Ectodermal cell (in vitro differentiated cells): ENCODE measurements at regions not wholly inside any gene's neighbourhood (a gene's known extent, or its start where the extent isn't known, plus 50 kb on each side); places are given as distances from the start of the nearest gene placed in this dataset.

Experiments
- H3K27ac ChIP-seq: 2 replicates; pipeline ENCODE4 v1.7.0; 2013; ENCODE audit warnings: mild to moderate bottlenecking, low read depth, low read length; ENCODE audit not compliant: insufficient read depth, poor library complexity, severe bottlenecking
- H3K27me3 ChIP-seq: 2 replicates; pipeline ENCODE4 v1.7.0; 2013; ENCODE audit warnings: mild to moderate bottlenecking, low read length; ENCODE audit not compliant: insufficient read depth, control insufficient read depth, poor library complexity, severe bottlenecking
- H3K36me3 ChIP-seq: one replicate; pipeline ENCODE4 v1.7.0; 2013; ENCODE audit warnings: low read length; ENCODE audit not compliant: control insufficient read depth, insufficient read depth
- H3K4me1 ChIP-seq: one replicate; pipeline ENCODE4 v1.7.0; 2013; ENCODE audit warnings: low read length; ENCODE audit not compliant: control insufficient read depth, insufficient read depth
- H3K4me3 ChIP-seq: 2 replicates; pipeline ENCODE4 v1.7.0; 2013; ENCODE audit warnings: low read depth, low read length, control low read depth; ENCODE audit not compliant: insufficient read depth
- H3K9me3 ChIP-seq: 2 replicates; pipeline ENCODE4 v1.7.0; 2013; ENCODE audit warnings: mild to moderate bottlenecking, low read length, moderate library complexity; ENCODE audit not compliant: control insufficient read depth
- WGBS, 2 experiments: methylation state at CpG; one replicate each; pipeline ENCODE4 v1.1.7; 2013; ENCODE audit warnings: missing lambda C conversion rate in 2 of 2; 5-methylcytosine and 5-hydroxymethylcytosine counted together

DNA sequence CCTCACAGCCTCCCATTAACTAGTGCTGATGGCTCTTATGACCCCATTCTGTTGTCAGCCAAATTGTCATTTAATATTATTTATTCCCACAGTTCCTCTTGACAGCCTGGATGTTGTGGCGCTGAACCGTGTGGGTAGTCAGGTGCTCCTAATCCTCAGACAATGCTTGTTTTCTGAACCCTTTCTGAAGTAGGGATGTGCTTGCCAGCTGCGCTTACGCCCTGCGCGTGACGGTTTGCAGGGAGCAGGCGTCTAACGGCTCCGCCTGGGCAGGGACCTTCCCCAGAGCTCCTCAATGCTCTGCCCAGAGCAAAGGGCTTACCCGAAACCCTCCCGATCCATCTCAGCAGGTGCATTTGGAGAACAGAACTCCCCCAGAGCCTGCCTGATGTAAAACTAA, 358.2 kb upstream of the MYT1L start:
- H3K27me3 ChIP-seq = no peaks in the 10 kb centered on the region
- WGBS, 2 experiments = 92 to 93% methylated on average over 12 of the region's 12 CpGs
- H3K4me1 ChIP-seq = peaks cover 6% of the 10 kb centered on the region
- H3K4me3 ChIP-seq = no peak overlapping the region
- H3K9me3 ChIP-seq = no peaks in the 10 kb centered on the region
- H3K36me3 ChIP-seq = no peaks in the 10 kb centered on the region
- no peak overlapping the region for H3K27ac ChIP-seq

- H3K27ac ChIP-seq = no peak overlapping the region
- H3K36me3 ChIP-seq = no peaks in the 10 kb centered on the region
- WGBS, 2 experiments = 91% methylated on average over 6 of the region's 6 CpGs
- peaks cover 6% of the 10 kb centered on the region for H3K4me1 ChIP-seq
- no peak overlapping the region for H3K4me3 ChIP-seq
- H3K9me3 ChIP-seq = no peaks in the 10 kb centered on the region
- H3K27me3 ChIP-seq = no peaks in the 10 kb centered on the region
These were observed 357.2 kb upstream of the MYT1L start for GRCh38 chr2:2688254-2688653.

- Histone ChIP-seq H3K36me3 (no peaks in the 10 kb centered on the region), H3K9me3 (no peaks in the 10 kb centered on the region)
- WGBS, 2 experiments = 91 to 94% methylated on average over 5 of the region's 5 CpGs
These were observed 356.7 kb upstream of the MYT1L start for GRCh38 chr2:2687745-2688144.

DNA sequence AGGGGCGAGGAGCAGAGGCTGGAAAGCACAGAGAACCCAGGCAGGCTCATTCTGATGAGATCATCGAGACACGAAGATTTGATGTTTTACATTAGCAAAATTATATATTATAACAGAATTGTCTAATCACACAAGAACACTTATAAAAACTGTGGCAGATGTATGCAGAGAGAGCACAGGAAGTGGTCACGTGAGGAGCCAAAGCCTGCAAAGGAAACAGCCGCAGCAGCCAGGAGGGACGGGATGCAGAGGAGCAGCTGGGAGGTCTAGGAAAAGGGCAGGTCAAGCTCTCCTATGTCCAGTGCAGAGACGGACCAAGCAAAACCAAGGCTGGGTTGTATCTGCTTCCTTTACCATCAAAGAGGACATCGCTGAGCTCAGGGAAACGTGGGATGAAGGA, 355.1 kb upstream of the MYT1L start:
- H3K4me1 ChIP-seq = peaks cover 16% of the 10 kb centered on the region
- 90 to 94% methylated on average over 7 of the region's 9 CpGs for WGBS, 2 experiments
- no peak overlapping the region for H3K4me3 ChIP-seq
- no peaks in the 10 kb centered on the region for H3K27me3 ChIP-seq
- no peaks in the 10 kb centered on the region for H3K9me3 ChIP-seq
- H3K27ac ChIP-seq = no peak overlapping the region
- H3K36me3 ChIP-seq = no peaks in the 10 kb centered on the region

More at GRCh38 chr2:2687745-2688144, 356.7 kb upstream of the MYT1L start:
- peaks cover 6% of the 10 kb centered on the region for H3K4me1 ChIP-seq
- no peak overlapping the region for H3K4me3 ChIP-seq
- H3K27me3 ChIP-seq = no peaks in the 10 kb centered on the region
- H3K27ac ChIP-seq = no peak overlapping the region

- H3K9me3 ChIP-seq = no peaks in the 10 kb centered on the region
- H3K27ac ChIP-seq = no peak overlapping the region
- WGBS, 2 experiments = 90 to 92% methylated on average over 9 of the region's 9 CpGs
These were observed 352.6 kb upstream of the MYT1L start for GRCh38 chr2:2683606-2684224.

DNA sequence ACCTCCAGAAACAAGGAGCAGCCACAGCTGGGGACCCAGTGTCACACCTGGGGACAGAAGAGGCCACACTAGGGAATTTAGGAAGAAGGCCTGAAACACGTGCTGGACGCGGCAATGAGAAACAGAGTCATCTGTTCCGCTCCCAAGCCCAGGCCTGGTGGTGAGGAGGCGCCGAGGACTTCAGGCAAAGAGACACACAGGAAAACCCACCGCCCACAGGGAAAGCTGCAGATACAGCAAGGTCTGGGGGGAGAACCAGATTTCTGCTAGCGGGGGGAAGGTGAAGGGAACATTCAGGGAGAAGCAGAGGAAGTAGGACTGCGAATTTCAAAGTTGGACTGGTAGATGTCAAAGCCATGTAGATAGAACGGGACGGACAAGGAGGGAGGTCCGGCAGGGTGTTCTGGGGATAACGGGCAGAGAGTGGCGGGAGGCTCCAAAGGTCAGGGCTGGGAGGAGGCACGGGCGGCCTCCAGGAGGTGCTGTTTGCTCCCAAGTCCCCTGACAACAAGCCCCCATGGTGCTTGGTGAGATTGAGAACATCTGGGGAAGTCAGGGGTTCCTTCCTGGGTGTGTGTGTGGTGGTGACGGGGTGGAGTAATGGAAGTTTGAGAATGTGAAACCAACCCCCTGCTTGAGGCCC, 351.7 kb upstream of the MYT1L start:
- H3K36me3 ChIP-seq = no peaks in the 10 kb centered on the region
- H3K4me3 ChIP-seq = no peak overlapping the region
- peaks cover 17% of the 10 kb centered on the region for H3K4me1 ChIP-seq
- no peak overlapping the region for H3K27ac ChIP-seq
- no peaks in the 10 kb centered on the region for H3K9me3 ChIP-seq
- WGBS, 2 experiments = 91 to 93% methylated on average over 17 of the region's 17 CpGs
- H3K27me3 ChIP-seq = no peaks in the 10 kb centered on the region

More at GRCh38 chr2:2683606-2684224, 352.6 kb upstream of the MYT1L start:
- Histone ChIP-seq H3K4me3 (no peak overlapping the region), H3K27me3 (no peaks in the 10 kb centered on the region), H3K4me1 (peaks cover 17% of the 10 kb centered on the region), H3K36me3 (no peaks in the 10 kb centered on the region)

GRCh38 chr2:2681711-2682251, 350.7 kb upstream of the MYT1L start:
- 86 to 88% methylated on average over 16 of the region's 16 CpGs for WGBS, 2 experiments
- no peak overlapping the region for H3K27ac ChIP-seq
- H3K4me3 ChIP-seq = no peak overlapping the region
- H3K4me1 ChIP-seq = peaks cover 11% of the 10 kb centered on the region
- no peaks in the 10 kb centered on the region for H3K9me3 ChIP-seq
- no peaks in the 10 kb centered on the region for H3K36me3 ChIP-seq
- H3K27me3 ChIP-seq = no peaks in the 10 kb centered on the region

- H3K27ac ChIP-seq = no peak overlapping the region
- no peak overlapping the region for H3K4me3 ChIP-seq
- no peaks in the 10 kb centered on the region for H3K9me3 ChIP-seq
- H3K4me1 ChIP-seq = peaks cover 11% of the 10 kb centered on the region
- WGBS, 2 experiments = 77 to 85% methylated on average over 4 of the region's 4 CpGs
- no peaks in the 10 kb centered on the region for H3K36me3 ChIP-seq
- H3K27me3 ChIP-seq = no peaks in the 10 kb centered on the region
These were observed 350.0 kb upstream of the MYT1L start for GRCh38 chr2:2681085-2681484.

- WGBS, 2 experiments = 92 to 99% methylated on average over 6 of the region's 6 CpGs
- no peaks in the 10 kb centered on the region for H3K27me3 ChIP-seq
- no peak overlapping the region for H3K4me3 ChIP-seq
- H3K9me3 ChIP-seq = no peaks in the 10 kb centered on the region
- H3K4me1 ChIP-seq = peaks cover 3% of the 10 kb centered on the region
- H3K36me3 ChIP-seq = no peaks in the 10 kb centered on the region
- no peak overlapping the region for H3K27ac ChIP-seq
These were observed 343.8 kb upstream of the MYT1L start for GRCh38 chr2:2674831-2675230.

GRCh38 chr2:2673406-2673805, 342.3 kb upstream of the MYT1L start:
- Histone ChIP-seq H3K27me3 (no peaks in the 10 kb centered on the region), H3K9me3 (no peaks in the 10 kb centered on the region), H3K36me3 (no peaks in the 10 kb centered on the region), H3K27ac (no peak overlapping the region), H3K4me1 (peaks cover 3% of the 10 kb centered on the region), H3K4me3 (no peak overlapping the region)
- 81 to 85% methylated on average over 3 of the region's 3 CpGs for WGBS, 2 experiments
